AG10803 (cell line): ENCODE measurements at regions not wholly inside any gene's neighbourhood (a gene's known extent, or its start where the extent isn't known, plus 50 kb on each side); places are given as distances from the start of the nearest gene placed in this dataset.

Experiments
- DNase-seq: peaks from one replicate; pipeline ENCODE4 v3.0.0; 2010; ENCODE audit warnings: low read depth
- H3K4me3 ChIP-seq: 2 replicates; pipeline ENCODE4 v1.5.1; 2011; ENCODE audit warnings: mild to moderate bottlenecking, low read length, control low read depth
- CTCF ChIP-seq: conservative IDR thresholded peaks from 2 replicates; pipeline ENCODE4 v1.5.1; 2011; ENCODE audit warnings: mild to moderate bottlenecking, low read length, control low read depth, inconsistent platforms

GRCh38 chrX:16014171-16014570, 109.2 kb upstream of the GRPR start:
- DNase-seq, result no peak
- H3K4me3 ChIP-seq, result no peak overlapping the region
- no peak for TF ChIP-seq CTCF

- no peak for TF ChIP-seq CTCF
- DNase-seq, result no peak
- H3K4me3 ChIP-seq, result no peak overlapping the region
Measured at GRCh38 chrX:16012250-16012649, 111.1 kb upstream of the GRPR start.

GRCh38 chrX:16005917-16006316, 117.4 kb upstream of the GRPR start:
- no peak overlapping the region for H3K4me3 ChIP-seq
- TF ChIP-seq CTCF, result no peak
- DNase-seq, result peak; percentile 79

GRCh38 chrX:16002185-16002584, 121.2 kb upstream of the GRPR start:
- H3K4me3 ChIP-seq, result no peak overlapping the region
- DNase-seq, result no peak
- TF ChIP-seq CTCF, result no peak

GRCh38 chrX:15998350-15998749, 125.0 kb upstream of the GRPR start:
- no peak overlapping the region for H3K4me3 ChIP-seq
- no peak for DNase-seq
- no peak for TF ChIP-seq CTCF

- TF ChIP-seq CTCF, result no peak
- H3K4me3 ChIP-seq, result no peak overlapping the region
Measured at GRCh38 chrX:15989716-15990115, 133.6 kb upstream of the GRPR start.

GRCh38 chrX:15988661-15989603, 134.3 kb upstream of the AP1S2 start:
- H3K4me3 ChIP-seq, result no peak overlapping the region
- no peak for TF ChIP-seq CTCF
- peak; percentile 83 for DNase-seq

More at GRCh38 chrX:15989716-15990115, 133.6 kb upstream of the GRPR start:
- no peak for DNase-seq
